COR-L47 (cell line): ENCODE measurements at regions not wholly inside any gene's neighbourhood (a gene's known extent, or its start where the extent isn't known, plus 50 kb on each side); places are given as distances from the start of the nearest gene placed in this dataset.
A peak's percentile ranks its signal among the peaks of the same experiment; 100 is the strongest.
"Not testable (repeated sequence)": the region's sequence is repeated elsewhere in the genome, so short reads cannot be mapped to it uniquely, and the experiment has no call there.

Experiments used
- DNase-seq: peaks from one replicate; lab custom pipeline; 2025; lab: John Stamatoyannopoulos, UW

GRCh38 chr12:61574339-61574738 lies 685.9 kb upstream of the USP15 start:
- DNase-seq: no peak

DNA sequence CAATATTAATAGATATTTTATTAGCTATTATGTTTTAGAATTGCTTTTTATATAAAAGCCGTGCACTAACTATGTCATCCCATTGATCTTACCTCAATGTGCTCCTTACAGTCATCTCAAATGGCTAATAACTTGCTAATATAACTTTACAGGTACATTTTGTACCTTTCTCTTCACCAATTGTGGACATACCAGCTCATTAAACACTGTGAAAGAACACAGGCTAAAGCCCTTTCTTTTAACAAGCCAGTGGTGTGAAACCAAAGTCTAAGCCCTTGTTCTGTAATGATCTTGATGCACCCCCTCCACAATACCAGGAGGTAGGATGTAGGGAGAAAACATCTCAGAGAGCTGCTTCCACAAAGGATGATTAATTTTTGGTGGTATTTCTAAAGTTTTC lies 675.3 kb upstream of the USP15 start:
- DNase-seq: no peak

- DNase-seq: not testable (repeated sequence)
These were observed 669.3 kb upstream of the USP15 start for GRCh38 chr12:61590864-61591263.

- no peak for DNase-seq
These were observed 650.1 kb upstream of the USP15 start for GRCh38 chr12:61610143-61610542.

DNA sequence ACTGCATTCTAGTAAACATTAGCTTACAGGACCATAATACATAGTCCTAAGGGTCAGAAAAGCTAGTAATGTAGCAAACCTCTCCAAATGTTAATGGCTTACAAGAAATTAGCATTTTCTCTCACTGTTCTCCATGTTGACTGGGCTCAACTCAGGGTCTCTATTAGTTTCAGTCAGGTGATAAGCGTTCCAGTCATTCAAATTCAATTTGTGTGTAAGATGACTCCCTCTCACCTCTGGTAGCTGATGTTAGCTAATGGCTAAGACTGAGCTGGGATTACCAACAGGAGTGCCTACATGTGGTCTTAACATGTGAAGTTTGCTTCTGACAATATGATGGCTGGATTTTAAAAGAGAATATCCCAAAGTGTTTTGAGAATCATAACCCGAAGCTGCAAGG lies 630.5 kb upstream of the USP15 start:
- no peak for DNase-seq

GRCh38 chr12:61646639-61647038 lies 613.6 kb upstream of the USP15 start:
- no peak for DNase-seq

GRCh38 chr12:61647566-61647965 lies 612.6 kb upstream of the USP15 start:
- DNase-seq: no peak

GRCh38 chr12:61652265-61652664 lies 607.9 kb upstream of the USP15 start:
- DNase-seq: no peak

DNA sequence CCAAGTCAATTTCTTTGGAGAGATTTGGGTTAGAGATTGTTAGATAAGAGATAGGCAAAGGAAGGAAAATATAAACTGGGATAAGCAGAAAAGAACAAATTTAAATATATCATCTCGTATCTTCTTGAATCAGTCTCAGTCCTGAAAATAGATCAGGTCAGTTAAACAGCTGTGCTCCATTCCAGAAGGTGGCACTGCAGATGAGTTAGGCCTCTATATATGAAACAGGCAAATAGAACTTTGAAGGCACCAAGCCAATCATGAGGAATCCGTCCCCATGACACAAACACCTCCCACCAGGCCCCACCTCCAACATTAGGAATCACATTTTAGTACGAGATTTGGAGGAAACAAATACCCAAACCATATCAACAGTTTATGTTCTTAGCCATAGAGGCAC lies 605.5 kb upstream of the USP15 start:
- peak; percentile 16 for DNase-seq

DNA sequence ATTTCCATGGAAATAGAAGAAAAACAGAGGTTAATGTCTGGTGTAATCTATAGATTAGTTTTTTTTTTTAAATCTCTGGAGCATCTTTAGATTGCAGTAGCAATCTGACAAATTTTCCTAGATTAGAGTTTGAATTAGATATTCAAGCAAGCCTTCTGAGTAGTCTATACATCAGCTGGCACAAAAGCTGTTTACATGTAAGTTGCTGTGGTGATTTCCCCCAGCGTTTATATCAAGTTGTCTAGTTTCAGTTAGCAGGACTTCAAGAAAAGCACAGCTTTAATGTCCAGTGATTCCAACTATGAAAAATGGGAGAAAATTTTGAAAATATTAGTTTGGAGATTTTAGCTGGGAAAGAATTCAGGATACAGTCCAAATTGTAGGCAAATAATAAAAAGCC lies 605.0 kb upstream of the USP15 start:
- no peak for DNase-seq

GRCh38 chr12:61667676-61668075 lies 592.5 kb upstream of the USP15 start:
- no peak for DNase-seq

- no peak for DNase-seq
These were observed 583.7 kb upstream of the USP15 start for GRCh38 chr12:61676520-61676919.

- DNase-seq: no peak
These were observed 572.8 kb upstream of the USP15 start for GRCh38 chr12:61687407-61687806.

GRCh38 chr12:61694214-61694613 lies 566.0 kb upstream of the USP15 start:
- DNase-seq: no peak

DNA sequence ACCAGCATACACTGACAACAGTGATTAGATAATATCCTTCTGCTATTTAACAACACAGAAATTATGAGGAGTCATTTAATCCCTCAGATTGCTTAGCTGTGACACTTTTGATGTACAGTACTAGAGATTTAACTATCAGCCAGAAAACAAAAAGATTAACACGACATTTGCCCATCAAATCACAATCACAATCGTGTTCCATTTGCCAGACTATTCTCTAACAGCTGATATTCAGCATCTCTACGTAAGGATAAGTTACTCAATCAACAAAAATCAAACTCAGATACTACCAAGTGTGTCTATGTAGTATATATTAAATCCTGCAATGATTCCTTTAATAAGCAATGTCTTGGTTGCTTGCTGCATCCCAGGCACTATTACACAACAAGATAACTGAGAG lies 558.7 kb upstream of the USP15 start:
- DNase-seq: no peak

DNA sequence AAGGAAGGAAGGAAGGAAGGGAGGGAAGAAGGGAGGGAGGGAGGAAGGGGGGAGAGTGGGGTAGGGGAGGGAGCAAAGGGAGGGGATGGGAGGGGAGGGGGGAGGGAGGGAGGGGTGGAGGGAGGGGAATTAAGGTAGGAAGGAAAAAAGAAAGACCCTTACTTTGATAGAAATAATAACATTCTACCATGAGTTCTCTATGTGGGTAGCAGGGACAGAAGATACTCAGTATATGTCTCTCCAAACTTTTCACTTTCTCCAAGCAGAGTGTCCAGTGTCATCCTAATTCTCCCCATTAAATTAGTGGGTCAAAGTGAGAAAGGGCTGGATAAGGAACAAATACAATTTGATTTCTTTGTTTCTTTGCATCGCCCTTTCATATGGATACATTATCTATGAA lies 553.4 kb upstream of the USP15 start:
- DNase-seq: no peak

DNA sequence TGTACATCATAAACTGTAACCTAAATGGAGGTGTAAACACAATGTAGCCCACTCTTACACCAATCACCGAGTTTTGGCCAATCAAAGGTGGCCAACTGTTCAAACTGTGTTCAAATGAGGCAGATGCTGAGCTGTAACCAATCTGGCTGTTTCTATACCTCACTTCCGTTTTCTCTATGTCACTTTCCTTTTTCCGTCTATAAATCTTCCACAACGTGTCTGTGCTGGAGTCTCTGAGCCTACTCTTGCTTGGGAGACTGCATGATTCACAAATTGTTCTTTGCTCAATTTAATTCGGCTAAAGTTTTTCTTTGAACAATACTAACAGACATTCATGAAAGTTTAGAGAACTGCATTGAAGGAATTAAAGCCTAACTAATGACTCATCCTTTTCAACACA lies 547.1 kb upstream of the USP15 start:
- DNase-seq: no peak

DNA sequence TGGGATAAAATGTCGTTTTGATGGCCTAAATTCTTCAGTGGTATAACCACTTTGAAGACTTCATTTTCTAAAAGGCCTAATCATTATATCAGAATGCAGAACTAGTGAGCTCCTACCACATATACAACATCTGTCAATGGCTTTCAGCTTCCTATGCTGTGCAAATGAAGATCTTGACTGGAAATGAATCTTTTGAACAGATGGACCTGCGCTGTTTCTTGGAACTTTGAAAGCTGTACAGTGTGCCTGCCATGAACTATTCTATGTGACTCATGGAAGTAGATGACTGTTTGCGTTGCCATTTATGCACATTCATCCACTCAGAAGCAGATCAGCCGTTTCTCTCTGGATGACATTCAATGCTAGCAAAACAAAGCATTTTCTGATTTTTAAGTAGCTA lies 542.2 kb upstream of the USP15 start:
- DNase-seq: no peak

- no peak for DNase-seq
These were observed 520.3 kb upstream of the USP15 start for GRCh38 chr12:61739925-61740324.

DNA sequence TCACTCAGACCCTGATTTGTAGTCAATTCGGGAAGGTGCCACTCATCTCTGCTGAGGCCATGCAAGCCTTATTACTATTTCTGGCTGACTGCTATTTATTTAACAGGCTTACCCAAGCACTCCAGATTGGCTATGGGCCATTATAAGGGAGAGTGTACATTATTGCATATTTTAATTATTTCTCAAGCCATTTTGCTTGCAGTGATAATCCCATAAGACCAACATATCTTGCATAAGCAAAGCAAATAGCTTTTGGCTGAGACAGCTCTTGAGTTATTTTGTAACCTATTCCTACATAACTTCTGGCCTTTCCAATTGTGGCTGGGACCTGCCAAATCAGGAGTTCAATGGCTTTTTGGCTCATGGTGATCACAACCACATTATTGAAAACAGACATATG lies 509.6 kb upstream of the USP15 start:
- no peak for DNase-seq

- DNase-seq: no peak
These were observed 506.0 kb upstream of the USP15 start for GRCh38 chr12:61754214-61754613.

GRCh38 chr12:61757831-61758505 lies 502.2 kb upstream of the USP15 start:
- no peak for DNase-seq

DNA sequence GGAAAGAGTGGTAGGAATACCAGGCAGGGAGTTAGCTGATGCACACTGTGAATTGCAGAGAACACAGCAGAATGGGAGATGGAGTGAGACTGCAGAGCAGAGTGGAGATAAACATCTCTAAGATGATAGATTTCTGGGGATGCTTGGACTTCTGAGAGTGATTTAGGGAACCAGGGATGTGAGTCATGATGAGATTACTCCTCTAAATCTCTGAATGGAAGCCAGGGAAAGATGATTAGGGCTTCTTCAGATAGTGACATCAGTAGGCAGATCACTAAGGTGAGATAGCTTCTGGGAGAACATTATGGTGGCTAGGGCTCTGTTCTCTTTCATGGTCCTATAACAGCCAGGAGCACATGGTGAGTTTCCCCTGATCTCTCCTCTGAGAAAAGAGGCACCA lies 501.5 kb upstream of the USP15 start:
- no peak for DNase-seq

DNA sequence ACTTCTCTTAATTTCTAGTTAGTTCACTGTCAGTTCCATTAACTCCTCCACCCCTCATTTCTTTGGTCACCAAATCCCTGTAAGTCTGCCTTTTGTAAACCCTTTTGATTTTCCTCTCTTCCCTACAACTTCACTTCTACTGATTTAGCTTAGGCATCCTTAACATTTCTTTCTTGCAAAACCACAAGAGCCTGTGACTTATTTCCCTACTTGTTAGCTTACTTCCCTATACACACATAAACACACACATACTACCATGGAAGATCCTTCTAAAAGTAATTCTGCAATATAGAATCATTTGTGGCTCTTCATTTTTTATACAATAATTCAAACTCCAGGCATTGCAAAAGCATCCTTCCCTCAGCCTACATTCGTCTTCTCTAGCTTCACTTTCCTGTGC lies 494.3 kb upstream of the USP15 start:
- DNase-seq: no peak

DNA sequence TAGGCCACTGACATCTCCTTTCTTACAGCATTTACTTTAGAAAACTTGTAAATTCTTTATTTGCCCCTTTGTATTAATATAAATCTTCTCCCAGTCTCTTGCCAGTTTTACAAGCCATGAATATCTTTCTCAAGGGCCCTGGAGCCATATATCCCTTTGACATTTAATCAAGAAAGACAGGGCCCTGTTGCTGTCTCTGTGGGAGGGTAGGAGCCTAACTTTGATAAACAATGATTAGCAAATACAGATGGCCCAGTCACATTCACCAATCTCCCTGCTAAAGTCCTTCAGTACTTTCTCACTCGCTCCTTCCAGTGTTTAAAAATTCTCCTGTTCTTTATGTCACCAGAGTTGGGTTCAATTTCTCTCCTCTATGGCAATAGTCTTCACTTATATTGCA lies 479.8 kb upstream of the USP15 start:
- DNase-seq: no peak
